Astrocyte of the cerebellum (primary cell): ENCODE measurements at regions not wholly inside any gene's neighbourhood (a gene's known extent, or its start where the extent isn't known, plus 50 kb on each side); places are given as distances from the start of the nearest gene placed in this dataset.

Experiments used
- DNase-seq: peaks from one replicate; pipeline ENCODE4 v3.0.0-alpha.2; 2011; ENCODE audit warnings: low read depth
- H3K4me3 ChIP-seq: 2 replicates; pipeline ENCODE4 v1.5.1; 2011; ENCODE audit warnings: mild to moderate bottlenecking, low read depth, low read length, moderate library complexity
- CTCF ChIP-seq: IDR thresholded peaks from 2 replicates; pipeline ENCODE4 v1.5.1; 2012; ENCODE audit warnings: low read length, low read depth, moderate library complexity, mild to moderate bottlenecking; ENCODE audit errors: missing control alignments
- in situ Hi-C: cut with HindIII; loops from 2 replicates; pipeline ENCODE4 v1.10.0; 2017; ENCODE audit warnings: low sequenced_read_pairs

- DNase-seq, result no peak
- TF ChIP-seq CTCF, result no peak
- no peak overlapping the region for H3K4me3 ChIP-seq
- in situ Hi-C loops, result no loop called here
Observed at GRCh38 chr3:163916596-163917560, 1161.4 kb downstream of the SI start.

GRCh38 chr3:163915280-163915679 is 1163.0 kb downstream of the SI start:
- TF ChIP-seq CTCF, result no peak
- in situ Hi-C loops, result no loop called here
- H3K4me3 ChIP-seq, result no peak overlapping the region
- no peak for DNase-seq

GRCh38 chr3:163914567-163914966 is 1163.7 kb downstream of the SI start:
- no peak overlapping the region for H3K4me3 ChIP-seq
- no peak for DNase-seq
- TF ChIP-seq CTCF, result no peak
- in situ Hi-C loops, result no loop called here

DNA sequence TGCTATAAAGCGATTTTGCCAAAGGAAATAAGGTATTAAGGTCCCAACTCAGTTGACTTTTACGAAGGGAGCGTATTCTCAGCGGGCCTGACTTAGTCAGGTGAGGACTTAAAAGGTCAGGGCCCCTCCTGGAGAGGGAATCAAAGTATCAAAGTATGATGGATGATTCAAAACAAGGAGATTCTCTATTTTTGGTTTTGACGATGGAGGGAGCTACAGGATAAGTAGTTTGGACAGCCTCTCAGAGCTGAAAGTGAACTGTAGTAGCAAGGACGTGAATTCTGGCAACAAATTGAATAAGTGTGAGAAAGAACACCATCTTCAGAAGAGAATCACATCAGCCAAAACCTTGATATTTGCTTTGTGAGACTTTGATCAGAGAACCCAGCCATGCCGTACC is 1186.5 kb downstream of the SI start:
- TF ChIP-seq CTCF, result no peak
- H3K4me3 ChIP-seq, result no peak overlapping the region
- no peak for DNase-seq
- in situ Hi-C loops, result no loop called here

DNA sequence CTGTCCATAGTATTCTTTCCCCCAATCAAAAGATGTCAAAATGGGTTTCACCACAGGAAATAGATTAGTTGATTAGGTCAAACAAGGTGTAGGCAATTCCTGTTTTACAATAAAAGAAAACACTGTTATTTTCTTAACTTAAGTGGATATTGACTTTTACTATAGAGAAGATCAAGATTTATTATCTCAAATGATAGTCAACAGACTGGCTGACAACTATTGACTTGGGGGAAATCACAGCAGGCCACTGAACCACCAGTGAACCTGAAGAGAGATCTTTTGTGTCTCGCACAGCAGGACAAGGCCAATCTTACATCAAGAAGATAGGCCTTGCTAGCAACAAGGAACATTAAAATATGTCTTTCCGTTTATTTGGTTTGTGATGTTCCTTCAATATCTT is 1187.6 kb downstream of the SI start:
- DNase-seq, result no peak
- in situ Hi-C loops, result no loop called here
- no peak overlapping the region for H3K4me3 ChIP-seq
- no peak for TF ChIP-seq CTCF

- no peak for TF ChIP-seq CTCF
- DNase-seq, result no peak
- in situ Hi-C loops, result loop anchor here (5.0 kb wide), 1 partner anchor 92 kb away; no protein-coding TSS in a partner anchor
- no peak overlapping the region for H3K4me3 ChIP-seq
Observed at GRCh38 chr3:163879172-163879571, 1199.1 kb downstream of the SI start.
